Activated CD8-positive, alpha-beta memory T cell treated with anti-CD3 and anti-CD28 coated beads for 36 hours (primary cell): ENCODE measurements at regions not wholly inside any gene's neighbourhood (a gene's known extent, or its start where the extent isn't known, plus 50 kb on each side); places are given as distances from the start of the nearest gene placed in this dataset.
"Not testable (repeated sequence)": the region's sequence is repeated elsewhere in the genome, so short reads cannot be mapped to it uniquely, and the experiment has no call there.

ENCODE experiments used
- CTCF ChIA-PET: fragments of 350-600 bp; sonication (Branson Sonifier 250); formaldehyde crosslinking; loops from one replicate; lab custom pipeline; 2021; ENCODE audit warnings: antibody characterized with exemption; lab: Charles Lee
- POLR2A ChIA-PET: fragments of 350-600 bp; sonication (Branson Sonifier 250); formaldehyde crosslinking; loops from one replicate; lab custom pipeline; 2021; ENCODE audit warnings: antibody characterized with exemption; lab: Charles Lee

- POLR2A ChIA-PET = no interaction called here
- CTCF ChIA-PET = no interaction called here
These were observed 1218.8 kb upstream of the LRRTM1 start for GRCh38 chr2:81523344-81523743.

DNA sequence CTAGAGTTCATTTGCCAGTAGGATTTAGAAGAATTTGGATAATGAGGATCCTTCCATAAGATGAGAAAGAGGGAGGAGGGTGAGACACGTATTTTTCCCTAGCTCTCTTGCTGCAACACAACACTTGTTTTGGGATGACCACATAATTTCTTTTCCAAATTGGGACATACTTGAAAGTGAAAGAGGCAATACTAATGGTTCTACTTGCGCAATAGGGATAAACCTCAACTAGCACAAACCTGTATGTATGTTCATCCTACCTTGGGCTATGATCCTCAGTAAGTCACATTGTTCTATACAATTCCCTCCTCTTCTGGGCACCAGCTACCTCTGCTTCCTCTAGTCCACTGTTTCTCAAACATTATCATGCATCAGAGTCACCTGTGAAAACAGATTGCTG, 1208.8 kb upstream of the LRRTM1 start:
- ChIA-PET CTCF (no interaction called here), POLR2A (no interaction called here)

DNA sequence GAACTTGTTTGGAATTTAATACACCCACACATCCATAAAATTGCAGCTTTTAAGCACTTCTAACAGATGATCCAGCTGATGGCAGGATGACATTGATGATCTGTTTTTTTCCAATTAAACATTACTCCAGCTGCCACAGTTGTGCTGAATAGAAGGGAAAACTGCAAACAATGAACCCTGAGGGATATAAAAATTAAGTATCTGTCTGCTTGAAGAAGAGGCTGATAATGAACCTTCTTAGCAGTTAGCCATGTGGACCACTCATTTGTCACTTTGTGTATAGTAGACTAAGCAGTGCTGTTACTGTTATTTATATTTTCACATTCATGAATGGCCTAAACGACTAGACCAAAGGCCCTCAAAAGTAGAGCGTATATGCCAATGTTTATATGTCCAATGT, 1201.0 kb upstream of the LRRTM1 start:
- POLR2A ChIA-PET = no interaction called here
- CTCF ChIA-PET = no interaction called here

DNA sequence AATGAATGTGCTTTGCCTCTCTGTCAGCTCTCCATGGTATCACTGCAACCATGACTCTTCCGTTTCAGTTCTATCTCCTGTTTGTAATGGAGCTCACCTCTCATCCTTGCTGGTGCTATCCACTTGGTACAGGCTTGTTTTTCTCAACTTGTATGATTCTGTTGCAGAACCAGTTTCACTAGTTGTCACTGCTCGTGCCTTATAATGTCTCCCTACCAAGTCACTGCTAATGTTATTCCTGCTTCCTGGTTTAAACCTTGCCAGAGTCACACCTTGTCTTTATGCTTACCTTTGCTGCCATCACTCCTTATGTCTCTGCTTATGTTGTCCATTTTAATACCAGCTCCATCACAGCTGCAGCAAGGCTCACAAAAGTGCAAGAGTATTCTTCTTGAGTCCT, 1191.0 kb upstream of the LRRTM1 start:
- ChIA-PET POLR2A (no interaction called here), CTCF (no interaction called here)

- ChIA-PET CTCF (no interaction called here), POLR2A (no interaction called here)
These were observed 1178.7 kb upstream of the LRRTM1 start for GRCh38 chr2:81483254-81483653.

DNA sequence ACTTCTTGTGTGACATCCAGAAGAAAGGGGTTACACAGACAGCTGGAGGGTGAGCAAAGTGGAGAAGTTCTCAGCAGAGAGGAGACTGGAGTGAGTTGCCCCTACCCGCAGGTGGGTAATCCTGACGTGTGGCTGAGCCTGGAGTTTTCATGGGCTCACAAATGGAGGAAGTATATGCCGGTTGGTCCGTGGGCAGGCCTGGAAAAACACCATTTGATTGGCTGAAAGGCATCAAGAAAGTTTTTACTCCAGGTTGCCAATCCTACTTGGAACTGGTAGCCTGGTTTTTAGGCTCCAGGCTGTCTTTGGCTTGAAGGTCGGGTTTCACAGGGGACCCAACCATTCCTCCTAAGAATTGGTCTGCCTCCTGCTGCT, 1177.4 kb upstream of the LRRTM1 start:
- ChIA-PET CTCF (no interaction called here), POLR2A (no interaction called here)

- CTCF ChIA-PET = no interaction called here
- POLR2A ChIA-PET = no interaction called here
These were observed 1176.9 kb upstream of the LRRTM1 start for GRCh38 chr2:81481242-81481993.

- POLR2A ChIA-PET = no interaction called here
- CTCF ChIA-PET = no interaction called here
These were observed 1162.5 kb upstream of the LRRTM1 start for GRCh38 chr2:81467096-81467495.

DNA sequence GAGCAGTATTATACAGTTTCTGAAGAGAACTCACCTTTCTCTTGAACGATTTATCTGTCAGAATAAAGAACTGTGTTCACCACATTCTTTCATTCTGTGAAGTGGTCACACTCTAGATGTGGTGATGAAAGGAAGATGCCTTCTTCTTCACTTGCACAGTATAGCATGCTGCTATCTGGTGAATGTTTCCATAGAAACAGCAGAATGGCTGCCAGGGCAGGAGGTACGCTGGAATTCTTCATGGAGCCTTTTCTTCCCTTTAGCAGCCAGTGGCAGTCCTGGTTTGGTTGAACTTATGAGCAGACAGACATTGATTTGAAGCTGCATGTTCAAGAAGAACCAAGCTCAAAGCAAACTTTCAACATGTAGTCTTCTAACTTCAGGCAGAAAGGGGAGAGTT, 1157.9 kb upstream of the LRRTM1 start:
- POLR2A ChIA-PET = no interaction called here

GRCh38 chr2:81445176-81445575, 1140.6 kb upstream of the LRRTM1 start:
- POLR2A ChIA-PET = no interaction called here
- CTCF ChIA-PET = no interaction called here

More for the DNA sequence above, 1157.9 kb upstream of the LRRTM1 start:
- CTCF ChIA-PET = no interaction called here

GRCh38 chr2:81437456-81438000, 1133.0 kb upstream of the LRRTM1 start:
- POLR2A ChIA-PET = no interaction called here

DNA sequence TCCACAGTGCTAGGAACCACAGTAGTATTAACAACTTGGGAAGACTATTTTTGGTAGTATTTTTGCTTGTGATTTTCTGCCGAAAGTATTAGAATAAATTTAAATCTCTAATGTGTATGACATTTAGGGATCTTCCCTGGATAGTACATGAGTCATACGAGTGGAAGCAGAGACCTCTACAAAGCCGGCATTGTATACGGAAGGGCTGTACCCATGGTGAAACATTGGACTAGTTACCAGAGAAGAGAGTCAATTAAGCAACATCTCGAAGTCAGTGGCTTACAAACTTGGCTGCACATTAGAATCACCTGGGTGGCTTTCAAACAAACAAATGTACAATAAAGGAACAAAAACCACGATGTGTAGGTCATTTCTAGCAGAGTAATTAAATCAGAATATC, 1131.7 kb upstream of the LRRTM1 start:
- ChIA-PET POLR2A (no interaction called here), CTCF (no interaction called here)

More at GRCh38 chr2:81437456-81438000, 1133.0 kb upstream of the LRRTM1 start:
- CTCF ChIA-PET = no interaction called here

- CTCF ChIA-PET = no interaction called here
- POLR2A ChIA-PET = no interaction called here
These were observed 1108.1 kb upstream of the LRRTM1 start for GRCh38 chr2:81412681-81413080.

DNA sequence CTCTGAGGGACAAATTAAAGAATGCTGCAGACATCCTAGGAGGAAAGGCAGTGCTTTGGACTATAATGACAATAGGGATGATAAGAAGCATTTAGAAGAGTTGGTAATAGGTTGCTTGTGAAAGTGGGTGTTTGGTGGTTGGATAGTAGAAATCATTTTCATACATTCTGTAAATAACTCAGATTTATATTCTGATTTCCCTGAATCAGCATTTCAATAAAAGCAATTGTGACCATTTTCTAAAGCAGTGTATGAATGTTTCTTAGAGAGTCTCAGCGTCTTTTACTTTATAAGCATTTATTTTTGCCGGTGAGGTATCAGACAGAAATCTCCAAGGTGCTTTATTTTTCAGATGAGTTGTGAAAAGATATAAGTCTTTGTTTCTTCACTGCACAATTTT, 1099.0 kb upstream of the LRRTM1 start:
- ChIA-PET CTCF (no interaction called here), POLR2A (no interaction called here)

DNA sequence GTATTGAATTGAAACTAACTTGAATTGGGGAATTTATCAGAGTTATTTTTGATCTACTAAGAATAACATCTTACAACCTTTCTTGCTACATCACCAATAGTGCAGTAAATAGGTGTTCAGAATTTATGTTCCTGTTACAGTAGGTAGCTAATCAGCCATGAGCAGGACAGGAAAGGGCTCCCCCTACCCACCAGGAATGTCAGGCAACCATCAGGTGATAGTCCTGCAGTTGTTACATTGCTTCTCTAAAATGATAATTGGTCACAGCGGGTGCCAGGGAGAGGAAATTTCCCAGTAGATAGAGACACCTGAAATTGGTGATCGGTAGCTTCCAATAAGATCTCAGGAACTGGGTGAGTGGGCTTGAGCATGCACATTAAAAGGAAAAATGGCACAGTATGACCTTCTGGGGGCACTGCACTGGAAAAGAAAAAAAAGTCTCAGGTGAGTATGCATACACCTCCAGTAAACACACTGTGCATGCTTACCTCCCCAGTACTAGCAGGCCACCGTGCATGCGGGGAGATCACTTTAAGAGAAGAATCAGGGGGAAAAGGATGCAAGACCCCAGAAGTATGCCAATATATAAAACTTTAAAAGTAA, 1092.0 kb upstream of the LRRTM1 start:
- ChIA-PET CTCF (no interaction called here), POLR2A (no interaction called here)

GRCh38 chr2:81395746-81396145, 1091.2 kb upstream of the LRRTM1 start:
- POLR2A ChIA-PET = no interaction called here

GRCh38 chr2:81389203-81389602, 1084.7 kb upstream of the LRRTM1 start:
- POLR2A ChIA-PET = no interaction called here
- CTCF ChIA-PET = no interaction called here

More at GRCh38 chr2:81395746-81396145, 1091.2 kb upstream of the LRRTM1 start:
- CTCF ChIA-PET = no interaction called here

DNA sequence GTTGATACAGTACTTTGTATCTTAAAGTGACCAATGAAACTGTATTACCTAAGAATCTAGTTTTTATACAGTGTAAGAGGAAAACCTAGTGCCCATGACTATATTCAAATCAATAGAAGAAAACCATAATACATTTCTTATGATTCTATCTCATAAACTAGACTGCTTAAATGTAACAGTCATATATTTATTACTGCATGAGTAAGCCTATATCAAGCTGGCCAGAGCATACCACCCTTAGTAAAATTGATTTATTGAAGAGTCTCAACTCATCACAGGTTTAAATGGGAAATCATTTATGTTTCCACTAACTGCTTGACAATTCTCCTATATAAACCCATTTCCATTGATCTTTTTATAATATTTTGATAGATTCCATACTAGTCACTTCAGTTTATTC, 1059.2 kb upstream of the LRRTM1 start:
- CTCF ChIA-PET = no interaction called here
- POLR2A ChIA-PET = no interaction called here

GRCh38 chr2:81362468-81362867, 1057.9 kb upstream of the LRRTM1 start:
- CTCF ChIA-PET, POLR2A ChIA-PET: not testable (repeated sequence)

DNA sequence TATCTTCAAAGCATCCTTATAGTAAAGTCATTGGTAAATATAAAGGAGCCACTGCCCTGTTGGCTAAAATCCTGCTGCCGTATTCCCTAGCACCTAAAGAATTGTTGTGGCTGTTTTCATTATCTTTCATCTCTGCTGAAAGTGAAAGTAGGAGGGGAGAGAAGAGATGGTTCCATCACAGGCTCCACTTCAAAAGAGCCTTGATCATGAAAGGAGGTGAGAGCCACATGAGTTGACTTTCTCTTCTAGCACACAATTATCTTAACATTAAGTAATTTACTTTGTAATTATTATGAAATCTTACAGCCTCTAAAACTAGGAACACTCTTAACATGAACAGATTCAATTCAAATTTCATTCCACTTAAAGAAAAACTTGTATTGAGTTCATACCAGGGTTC, 1050.9 kb upstream of the LRRTM1 start:
- CTCF ChIA-PET = no interaction called here
- POLR2A ChIA-PET = no interaction called here

DNA sequence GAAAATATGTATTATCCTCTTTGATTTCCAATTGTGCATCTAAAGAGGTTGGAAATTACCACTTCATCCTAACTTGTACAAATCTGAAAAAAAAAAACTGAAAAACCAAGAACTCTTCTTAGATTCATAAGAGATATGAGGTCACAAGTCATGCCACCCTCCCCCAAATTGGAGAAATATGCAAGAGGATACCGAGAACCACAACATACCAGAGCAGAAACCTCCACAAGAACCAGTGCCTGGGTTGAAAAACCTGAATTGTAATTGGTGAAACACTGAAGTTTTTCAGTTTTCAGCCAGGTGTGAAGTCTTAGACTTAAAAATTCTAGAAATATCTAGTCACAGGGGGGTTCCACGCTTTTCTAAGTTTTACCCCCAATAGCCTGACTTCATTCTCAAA, 1029.5 kb upstream of the LRRTM1 start:
- ChIA-PET CTCF (no interaction called here), POLR2A (no interaction called here)
